Upper lobe of right lung (tissue), 1 donor: ENCODE measurements at regions not wholly inside any gene's neighbourhood (a gene's known extent, or its start where the extent isn't known, plus 50 kb on each side); places are given as distances from the start of the nearest gene placed in this dataset.

Experiments used
- ATAC-seq: fragments of 200-7000 bp; cut with Tn5 transposase; one replicate; pipeline ENCODE4 v1.9.1; 2020; ENCODE audit warnings: mild to moderate bottlenecking, moderate library complexity
- DNase-seq: peaks from one replicate; pipeline ENCODE4 v3.0.0-alpha.2; 2020
- H3K27ac ChIP-seq: fragments of 200-600 bp; one replicate; pipeline ENCODE4 v1.8.0; 2022
- H3K27me3 ChIP-seq: fragments of 200-600 bp; one replicate; pipeline ENCODE4 v1.8.0; 2022; ENCODE audit warnings: mild to moderate bottlenecking
- H3K36me3 ChIP-seq: fragments of 200-600 bp; one replicate; pipeline ENCODE4 v1.8.0; 2022
- H3K4me1 ChIP-seq: fragments of 200-600 bp; one replicate; pipeline ENCODE4 v1.8.0; 2022
- H3K4me3 ChIP-seq: fragments of 200-600 bp; one replicate; pipeline ENCODE4 v1.8.0; 2022; ENCODE audit warnings: mild to moderate bottlenecking
- H3K9me3 ChIP-seq: fragments of 200-600 bp; one replicate; pipeline ENCODE4 v1.8.0; 2022
- CTCF ChIP-seq: fragments of 200-600 bp; IDR thresholded peaks from one replicate; pipeline ENCODE4 v1.8.0; 2022; ENCODE audit warnings: antibody characterized with exemption
- intact Hi-C: fragments of 100-400 bp; cut with DNase I; formaldehyde crosslinking; loops from one replicate; pipeline ENCODE4 v1.11.0; 2022
- donor health status: DM: no; HTN: yes; CAD: no; lungs with severe emphysema.

- DNase-seq = no peak
- no peak overlapping the region for H3K27ac ChIP-seq
Observed at GRCh38 chr2:240293557-240294461, 141.7 kb upstream of the GPC1 start.

GRCh38 chr2:240294514-240294913 lies 140.9 kb upstream of the GPC1 start:
- Histone ChIP-seq H3K27ac (no peak overlapping the region), H3K27me3 (no peaks in the 10 kb centered on the region), H3K36me3 (no peaks in the 10 kb centered on the region), H3K4me3 (no peak overlapping the region), H3K9me3 (no peaks in the 10 kb centered on the region), H3K4me1 (no peaks in the 10 kb centered on the region)
- no peak for TF ChIP-seq CTCF
- intact Hi-C loops = no loop called here
- DNase-seq (no peak), ATAC-seq (no peak)

More at GRCh38 chr2:240293557-240294461, 141.7 kb upstream of the GPC1 start:
- no peak for ATAC-seq
- no peak for TF ChIP-seq CTCF
- intact Hi-C loops = no loop called here
- no peaks in the 10 kb centered on the region for H3K4me1 ChIP-seq
- H3K9me3 ChIP-seq = no peaks in the 10 kb centered on the region
- H3K27me3 ChIP-seq = no peaks in the 10 kb centered on the region
- no peaks in the 10 kb centered on the region for H3K36me3 ChIP-seq
- H3K4me3 ChIP-seq = no peak overlapping the region

- DNase-seq = peak; percentile 31
Observed at GRCh38 chr2:240295256-240296103, 140.0 kb upstream of the GPC1 start.

GRCh38 chr2:240296104-240296406 lies 139.4 kb upstream of the GPC1 start:
- ATAC-seq = no peak
- peak; percentile 51 for DNase-seq
- H3K27me3 ChIP-seq = no peaks in the 10 kb centered on the region
- H3K4me1 ChIP-seq = no peaks in the 10 kb centered on the region
- TF ChIP-seq CTCF = no peak
- intact Hi-C loops = no loop called here
- no peaks in the 10 kb centered on the region for H3K36me3 ChIP-seq
- no peak overlapping the region for H3K27ac ChIP-seq
- no peak overlapping the region for H3K4me3 ChIP-seq
- H3K9me3 ChIP-seq = no peaks in the 10 kb centered on the region

More at GRCh38 chr2:240295256-240296103, 140.0 kb upstream of the GPC1 start:
- intact Hi-C loops = no loop called here
- ATAC-seq = no peak
- Histone ChIP-seq H3K27ac (no peak overlapping the region), H3K27me3 (no peaks in the 10 kb centered on the region), H3K4me1 (no peaks in the 10 kb centered on the region), H3K9me3 (no peaks in the 10 kb centered on the region), H3K4me3 (no peak overlapping the region), H3K36me3 (no peaks in the 10 kb centered on the region)
- no peak for TF ChIP-seq CTCF

GRCh38 chr2:240296476-240297255 lies 138.8 kb upstream of the GPC1 start:
- intact Hi-C loops = no loop called here
- DNase-seq = no peak

More at GRCh38 chr2:240296476-240297255, 138.8 kb upstream of the GPC1 start:
- Histone ChIP-seq H3K36me3 (no peaks in the 10 kb centered on the region), H3K27ac (no peak overlapping the region), H3K4me3 (no peak overlapping the region), H3K27me3 (no peaks in the 10 kb centered on the region), H3K4me1 (no peaks in the 10 kb centered on the region), H3K9me3 (no peaks in the 10 kb centered on the region)
- no peak for TF ChIP-seq CTCF
- no peak for ATAC-seq
